ENCODE measurements at regions not wholly inside any gene's neighbourhood (a gene's known extent, or its start where the extent isn't known, plus 50 kb on each side); places are given as distances from the start of the nearest gene placed in this dataset.

DNA sequence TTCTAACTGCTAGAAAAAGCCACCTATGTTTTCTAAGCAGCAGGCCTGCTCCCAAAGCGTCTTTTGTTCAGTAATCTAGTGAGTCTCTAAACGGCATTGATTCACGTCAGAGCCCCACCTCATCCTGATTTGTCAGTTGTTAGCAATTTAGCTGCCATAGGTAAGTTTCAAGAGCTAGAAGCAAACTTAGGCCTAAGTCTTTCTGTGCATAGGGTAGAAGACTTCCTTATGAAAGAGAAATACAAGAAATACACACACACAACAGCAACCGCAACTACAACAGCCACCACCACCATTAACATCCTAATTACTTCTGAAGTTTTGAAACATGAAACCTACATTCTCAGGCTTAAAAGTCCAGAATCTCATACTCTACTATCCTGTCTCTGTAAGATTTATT, 531.1 kb upstream of the SPANXN1 start (continued):
- TF ChIP-seq, protein P1, sequence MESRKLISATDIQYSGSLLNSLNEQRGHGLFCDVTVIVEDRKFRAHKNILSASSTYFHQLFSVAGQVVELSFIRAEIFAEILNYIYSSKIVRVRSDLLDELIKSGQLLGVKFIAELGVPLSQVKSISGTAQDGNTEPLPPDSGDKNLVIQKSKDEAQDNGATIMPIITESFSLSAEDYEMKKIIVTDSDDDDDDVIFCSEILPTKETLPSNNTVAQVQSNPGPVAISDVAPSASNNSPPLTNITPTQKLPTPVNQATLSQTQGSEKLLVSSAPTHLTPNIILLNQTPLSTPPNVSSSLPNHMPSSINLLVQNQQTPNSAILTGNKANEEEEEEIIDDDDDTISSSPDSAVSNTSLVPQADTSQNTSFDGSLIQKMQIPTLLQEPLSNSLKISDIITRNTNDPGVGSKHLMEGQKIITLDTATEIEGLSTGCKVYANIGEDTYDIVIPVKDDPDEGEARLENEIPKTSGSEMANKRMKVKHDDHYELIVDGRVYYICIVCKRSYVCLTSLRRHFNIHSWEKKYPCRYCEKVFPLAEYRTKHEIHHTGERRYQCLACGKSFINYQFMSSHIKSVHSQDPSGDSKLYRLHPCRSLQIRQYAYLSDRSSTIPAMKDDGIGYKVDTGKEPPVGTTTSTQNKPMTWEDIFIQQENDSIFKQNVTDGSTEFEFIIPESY (IDR thresholded peaks at IDR 0.05; ENCODE audit: extremely low read depth, insufficient replicate concordance, low read length): no peak
- TF ChIP-seq SP1 (IDR thresholded peaks at IDR 0.05; ENCODE audit: low read depth): no peak
- TF ChIP-seq EZH2 (IDR thresholded peaks at IDR 0.05): no peak
- TF ChIP-seq EGR1 (IDR thresholded peaks at IDR 0.05; ENCODE audit: low read depth): no peak

DNA sequence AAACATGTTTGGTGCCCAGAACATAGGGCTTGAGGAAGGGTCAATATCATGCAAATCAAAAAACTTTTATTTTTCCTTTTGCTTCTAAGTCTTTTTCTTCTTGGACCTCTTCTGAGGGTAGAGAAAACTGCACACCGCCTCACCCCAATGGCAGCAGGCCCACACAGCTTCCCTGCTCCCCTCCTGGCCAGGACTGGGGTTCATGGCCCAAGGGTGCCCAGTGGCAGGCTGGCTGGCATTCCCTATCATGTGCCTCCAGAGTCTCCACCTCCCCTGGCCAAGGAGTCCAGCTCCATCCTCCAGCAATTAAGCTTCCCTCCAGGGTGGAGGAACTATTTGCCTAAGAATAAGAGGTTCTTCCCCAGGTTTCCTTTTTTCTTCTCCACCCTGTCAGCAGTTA, 529.6 kb upstream of the SPANXN1 start:
- POLR2A ChIA-PET: no interaction called here
- DNase-seq (ENCODE audit: low read depth, low spot score): no peak
- BruUV-seq (replicated peaks): no TSS peak
- H3K9ac ChIP-seq (ENCODE audit: low read length): no peak overlapping the region
- H3K4me2 ChIP-seq (ENCODE audit: low read length): no peak overlapping the region
- RAD21 ChIA-PET (ENCODE audit: low non-redundant PET in 1 of 2, low total read pairs in 2 of 2, uncharacterized antibody in 2 of 2, unreplicated experiment in 2 of 2): no interaction called here
- H3K9me3 ChIP-seq (ENCODE audit: control insufficient read depth in 1 of 2, insufficient read depth in 1 of 2, low read depth in 1 of 2, low read length in 2 of 2): no peaks in the 10 kb centered on the region
- no peaks in the 10 kb centered on the region for H4K20me1 ChIP-seq (ENCODE audit: insufficient read depth)
- H3K27me3 ChIP-seq (ENCODE audit: insufficient read depth, low read length): no peaks in the 10 kb centered on the region
- no peaks in the 10 kb centered on the region for H3K9me2 ChIP-seq (ENCODE audit: insufficient read depth)
- H3K79me2 ChIP-seq (ENCODE audit: insufficient read depth, low read length): no peaks in the 10 kb centered on the region
- no peaks in the 10 kb centered on the region for H3K36me3 ChIP-seq (ENCODE audit: control insufficient read depth in 1 of 2, insufficient read depth in 2 of 2, low read length in 2 of 2)
- H3K4me1 ChIP-seq (ENCODE audit: control insufficient read depth in 1 of 2, insufficient read depth in 2 of 2, low read length in 2 of 2): no peaks in the 10 kb centered on the region
- no peak overlapping the region for H2AFZ ChIP-seq (ENCODE audit: low read depth, low read length, poor library complexity, severe bottlenecking)
- ATAC-seq: no peak
- intact Hi-C loops (cut with micrococcal nuclease): no loop called here
- H3K27ac ChIP-seq (ENCODE audit: low read depth, low read length): no peak overlapping the region
- CTCF ChIA-PET: no interaction called here
- no peak for TF ChIP-seq SRF (IDR thresholded peaks at IDR 0.05; ENCODE audit: low read depth)
- no peak for TF ChIP-seq YY1 (IDR thresholded peaks at IDR 0.05; ENCODE audit: extremely low read depth, insufficient replicate concordance, low read depth, low read length)
- no peak for TF ChIP-seq EZH2 (IDR thresholded peaks at IDR 0.05)
- TF ChIP-seq JUND (IDR thresholded peaks at IDR 0.05): no peak
- TF ChIP-seq ELF1 (IDR thresholded peaks at IDR 0.05; ENCODE audit: borderline replicate concordance, low read depth): no peak
- TF ChIP-seq EZH2phosphoT487 (IDR thresholded peaks at IDR 0.05; ENCODE audit: borderline replicate concordance): no peak
- TF ChIP-seq, protein P1 (IDR thresholded peaks at IDR 0.05; ENCODE audit: extremely low read depth, insufficient replicate concordance, low read length): no peak
- no peak for TF ChIP-seq SIN3A (IDR thresholded peaks at IDR 0.05; ENCODE audit: low read depth)
- TF ChIP-seq, protein P2, sequence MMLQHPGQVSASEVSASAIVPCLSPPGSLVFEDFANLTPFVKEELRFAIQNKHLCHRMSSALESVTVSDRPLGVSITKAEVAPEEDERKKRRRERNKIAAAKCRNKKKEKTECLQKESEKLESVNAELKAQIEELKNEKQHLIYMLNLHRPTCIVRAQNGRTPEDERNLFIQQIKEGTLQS (IDR thresholded peaks at IDR 0.05): no peak
- TF ChIP-seq, protein P3, sequence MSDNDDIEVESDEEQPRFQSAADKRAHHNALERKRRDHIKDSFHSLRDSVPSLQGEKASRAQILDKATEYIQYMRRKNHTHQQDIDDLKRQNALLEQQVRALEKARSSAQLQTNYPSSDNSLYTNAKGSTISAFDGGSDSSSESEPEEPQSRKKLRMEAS (IDR thresholded peaks at IDR 0.05): no peak
- TF ChIP-seq, protein P4, sequence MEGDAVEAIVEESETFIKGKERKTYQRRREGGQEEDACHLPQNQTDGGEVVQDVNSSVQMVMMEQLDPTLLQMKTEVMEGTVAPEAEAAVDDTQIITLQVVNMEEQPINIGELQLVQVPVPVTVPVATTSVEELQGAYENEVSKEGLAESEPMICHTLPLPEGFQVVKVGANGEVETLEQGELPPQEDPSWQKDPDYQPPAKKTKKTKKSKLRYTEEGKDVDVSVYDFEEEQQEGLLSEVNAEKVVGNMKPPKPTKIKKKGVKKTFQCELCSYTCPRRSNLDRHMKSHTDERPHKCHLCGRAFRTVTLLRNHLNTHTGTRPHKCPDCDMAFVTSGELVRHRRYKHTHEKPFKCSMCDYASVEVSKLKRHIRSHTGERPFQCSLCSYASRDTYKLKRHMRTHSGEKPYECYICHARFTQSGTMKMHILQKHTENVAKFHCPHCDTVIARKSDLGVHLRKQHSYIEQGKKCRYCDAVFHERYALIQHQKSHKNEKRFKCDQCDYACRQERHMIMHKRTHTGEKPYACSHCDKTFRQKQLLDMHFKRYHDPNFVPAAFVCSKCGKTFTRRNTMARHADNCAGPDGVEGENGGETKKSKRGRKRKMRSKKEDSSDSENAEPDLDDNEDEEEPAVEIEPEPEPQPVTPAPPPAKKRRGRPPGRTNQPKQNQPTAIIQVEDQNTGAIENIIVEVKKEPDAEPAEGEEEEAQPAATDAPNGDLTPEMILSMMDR (IDR thresholded peaks at IDR 0.05 in 2 of 3, conservative IDR thresholded peaks at IDR 0.05 in 1 of 3; ENCODE audit: borderline replicate concordance in 1 of 3, insufficient read depth in 1 of 3, low read depth in 2 of 3, low read length in 2 of 3): no peak
- no peak for TF ChIP-seq FOSL1 (IDR thresholded peaks at IDR 0.05; ENCODE audit: low read depth)
- no peak overlapping the region for H3K4me3 ChIP-seq (replicated peaks in 1 of 2; ENCODE audit: low read depth in 1 of 2, low read length in 2 of 2)
